Rectal smooth muscle tissue (tissue), 1 donor: ENCODE measurements at regions not wholly inside any gene's neighbourhood (a gene's known extent, or its start where the extent isn't known, plus 50 kb on each side); places are given as distances from the start of the nearest gene placed in this dataset.
"Not testable (repeated sequence)": the region's sequence is repeated elsewhere in the genome, so short reads cannot be mapped to it uniquely, and the experiment has no call there.

Experiments used
- H3K27ac ChIP-seq: one replicate; pipeline ENCODE4 v1.7.0; 2013; ENCODE audit warnings: low read depth, low read length, inconsistent platforms
- H3K27me3 ChIP-seq: one replicate; pipeline ENCODE4 v1.7.0; 2013; ENCODE audit warnings: low read length; ENCODE audit not compliant: control insufficient read depth, insufficient read depth
- H3K36me3 ChIP-seq: one replicate; pipeline ENCODE4 v1.7.0; 2013; ENCODE audit warnings: low read length; ENCODE audit not compliant: control insufficient read depth, insufficient read depth
- H3K4me1 ChIP-seq: one replicate; pipeline ENCODE4 v1.7.0; 2013; ENCODE audit warnings: low read length; ENCODE audit not compliant: control insufficient read depth, insufficient read depth
- H3K4me3 ChIP-seq: one replicate; pipeline ENCODE4 v1.7.0; 2013; ENCODE audit warnings: low read length
- H3K9ac ChIP-seq: one replicate; pipeline ENCODE4 v1.7.0; 2013; ENCODE audit warnings: low read length

DNA sequence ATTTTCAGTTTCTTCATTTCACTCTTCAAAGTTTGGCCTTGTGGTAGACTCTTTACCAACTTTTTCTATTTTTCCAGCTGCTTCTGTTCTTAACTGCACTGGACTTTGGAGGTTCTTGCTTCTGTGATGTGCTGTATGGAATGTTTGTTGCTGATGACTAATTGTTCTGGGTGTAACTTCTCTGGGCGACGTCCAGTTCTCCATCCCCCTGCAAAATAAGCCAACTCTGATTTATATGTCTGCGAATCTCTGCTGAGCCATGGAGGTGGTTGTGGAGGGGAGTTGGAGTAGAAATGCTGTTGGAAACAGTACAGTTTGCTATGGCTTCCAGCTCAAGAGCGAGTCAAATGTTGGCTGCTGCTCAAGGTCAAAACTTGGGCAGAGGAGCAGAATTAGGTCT lies 113.9 kb upstream of the DYRK2 start:
- Histone ChIP-seq H3K36me3 (no peaks in the 10 kb centered on the region), H3K27ac (no peak overlapping the region), H3K4me1 (peaks cover 5% of the 10 kb centered on the region), H3K9ac (no peak overlapping the region), H3K27me3 (no peaks in the 10 kb centered on the region), H3K4me3 (no peak overlapping the region)

- Histone ChIP-seq H3K9ac (no peak overlapping the region), H3K4me1 (peaks cover 5% of the 10 kb centered on the region), H3K4me3 (no peak overlapping the region), H3K27ac (no peak overlapping the region), H3K27me3 (no peaks in the 10 kb centered on the region), H3K36me3 (no peaks in the 10 kb centered on the region)
Observed at GRCh38 chr12:67535176-67535575, 113.4 kb upstream of the DYRK2 start.

DNA sequence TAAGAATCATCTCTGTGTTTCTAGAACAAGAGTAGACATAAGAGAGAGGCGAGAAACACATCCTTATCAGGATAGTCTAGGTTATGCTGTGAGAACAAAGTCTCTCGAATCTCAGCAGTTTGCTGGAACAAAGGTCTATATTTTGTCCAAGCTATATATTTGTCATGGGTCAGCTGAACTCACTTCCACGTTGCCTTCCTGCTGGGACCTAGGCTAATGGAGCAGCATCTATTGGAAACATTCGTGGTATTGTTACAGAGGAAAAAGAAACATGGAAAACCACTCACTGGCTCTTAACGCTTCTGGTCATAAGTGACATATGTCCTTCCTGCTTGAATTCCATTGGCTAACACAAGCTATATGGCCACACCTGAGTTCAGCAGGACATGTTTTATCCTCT lies 112.6 kb upstream of the DYRK2 start:
- Histone ChIP-seq H3K4me1 (peaks cover 5% of the 10 kb centered on the region), H3K9ac (no peak overlapping the region), H3K36me3 (no peaks in the 10 kb centered on the region), H3K27ac (no peak overlapping the region), H3K27me3 (no peaks in the 10 kb centered on the region), H3K4me3 (no peak overlapping the region)

- H3K27ac ChIP-seq: no peak overlapping the region
- no peak overlapping the region for H3K4me3 ChIP-seq
- H3K27me3 ChIP-seq: no peaks in the 10 kb centered on the region
- no peaks in the 10 kb centered on the region for H3K36me3 ChIP-seq
- no peak overlapping the region for H3K9ac ChIP-seq
- H3K4me1 ChIP-seq: peaks cover 5% of the 10 kb centered on the region
Observed at GRCh38 chr12:67539329-67539728, 109.2 kb upstream of the DYRK2 start.

GRCh38 chr12:67539946-67540345 lies 108.6 kb upstream of the DYRK2 start:
- Histone ChIP-seq H3K9ac (no peak overlapping the region), H3K27ac (no peak overlapping the region), H3K4me3 (no peak overlapping the region), H3K27me3 (no peaks in the 10 kb centered on the region), H3K4me1 (peaks cover 1% of the 10 kb centered on the region), H3K36me3 (no peaks in the 10 kb centered on the region)

GRCh38 chr12:67540920-67541624 lies 107.5 kb upstream of the DYRK2 start:
- no peaks in the 10 kb centered on the region for H3K27me3 ChIP-seq
- H3K27ac ChIP-seq: no peak overlapping the region

GRCh38 chr12:67541625-67541991 lies 106.9 kb upstream of the DYRK2 start:
- Histone ChIP-seq H3K27me3 (no peaks in the 10 kb centered on the region), H3K27ac (no peak overlapping the region), H3K36me3 (no peaks in the 10 kb centered on the region), H3K4me3 (no peak overlapping the region), H3K4me1 (no peaks in the 10 kb centered on the region), H3K9ac (no peak overlapping the region)

More at GRCh38 chr12:67540920-67541624, 107.5 kb upstream of the DYRK2 start:
- Histone ChIP-seq H3K4me3 (no peak overlapping the region), H3K36me3 (no peaks in the 10 kb centered on the region), H3K9ac (no peak overlapping the region), H3K4me1 (no peaks in the 10 kb centered on the region)

- no peaks in the 10 kb centered on the region for H3K27me3 ChIP-seq
- no peaks in the 10 kb centered on the region for H3K4me1 ChIP-seq
- H3K4me3 ChIP-seq: no peak overlapping the region
- H3K27ac ChIP-seq: no peak overlapping the region
- no peaks in the 10 kb centered on the region for H3K36me3 ChIP-seq
- no peak overlapping the region for H3K9ac ChIP-seq
Observed at GRCh38 chr12:67543021-67543770, 105.3 kb upstream of the DYRK2 start.

- no peaks in the 10 kb centered on the region for H3K36me3 ChIP-seq
- H3K27ac ChIP-seq: no peak overlapping the region
- H3K4me1 ChIP-seq: no peaks in the 10 kb centered on the region
- H3K9ac ChIP-seq: no peak overlapping the region
- H3K4me3 ChIP-seq: no peak overlapping the region
- no peaks in the 10 kb centered on the region for H3K27me3 ChIP-seq
Observed at GRCh38 chr12:67545298-67545697, 103.2 kb upstream of the DYRK2 start.

DNA sequence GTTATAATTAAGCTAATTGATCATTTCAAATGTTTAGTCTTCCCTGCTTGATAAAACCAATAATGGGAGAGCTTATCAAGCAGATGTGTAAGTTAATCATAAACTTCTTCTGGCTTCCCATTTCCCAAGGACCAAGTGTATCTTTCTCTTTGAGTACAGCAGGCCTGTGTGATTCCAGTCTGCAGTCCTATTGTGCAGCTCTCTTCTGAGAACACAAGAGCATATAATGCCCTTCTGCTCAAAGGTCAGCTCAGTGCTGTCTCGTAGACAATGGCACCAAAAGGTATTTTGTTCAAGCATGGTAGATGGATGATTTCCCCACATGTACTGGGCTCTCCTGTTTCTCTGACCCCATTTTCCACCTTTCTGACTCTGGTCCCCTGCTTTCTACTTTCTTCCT lies 101.8 kb upstream of the DYRK2 start:
- Histone ChIP-seq H3K4me3 (no peak overlapping the region), H3K27me3 (no peaks in the 10 kb centered on the region), H3K36me3 (no peaks in the 10 kb centered on the region), H3K4me1 (no peaks in the 10 kb centered on the region), H3K27ac (no peak overlapping the region), H3K9ac (no peak overlapping the region)

- not testable (repeated sequence) for H3K9ac ChIP-seq, H3K4me1 ChIP-seq, H3K36me3 ChIP-seq, H3K27me3 ChIP-seq, H3K27ac ChIP-seq, H3K4me3 ChIP-seq
Observed at GRCh38 chr12:67555075-67555717, 93.3 kb upstream of the DYRK2 start.

DNA sequence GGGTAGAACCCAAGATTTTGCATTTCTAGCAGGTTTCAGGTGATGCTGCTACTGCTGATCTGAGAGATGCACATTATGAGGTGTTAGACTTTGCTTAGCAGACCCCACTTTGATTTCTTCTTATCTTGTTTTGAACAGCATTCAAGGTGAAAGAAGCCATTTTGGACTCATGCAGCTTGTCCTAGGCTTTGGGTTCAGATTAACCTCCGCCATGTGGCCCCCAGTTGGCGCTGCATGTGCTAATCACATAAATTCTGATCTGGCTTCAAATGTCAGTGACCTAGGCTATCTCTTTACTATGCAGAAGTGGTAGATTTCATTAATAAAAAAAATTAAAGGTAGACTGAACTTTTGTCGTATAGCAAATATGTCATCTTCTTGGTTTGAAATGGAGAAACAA lies 89.8 kb upstream of the DYRK2 start:
- Histone ChIP-seq H3K36me3 (no peaks in the 10 kb centered on the region), H3K4me1 (no peaks in the 10 kb centered on the region), H3K9ac (no peak overlapping the region), H3K4me3 (no peak overlapping the region), H3K27me3 (no peaks in the 10 kb centered on the region), H3K27ac (no peak overlapping the region)
